ENCODE measurements at regions not wholly inside any gene's neighbourhood (a gene's known extent, or its start where the extent isn't known, plus 50 kb on each side); places are given as distances from the start of the nearest gene placed in this dataset.

DNA sequence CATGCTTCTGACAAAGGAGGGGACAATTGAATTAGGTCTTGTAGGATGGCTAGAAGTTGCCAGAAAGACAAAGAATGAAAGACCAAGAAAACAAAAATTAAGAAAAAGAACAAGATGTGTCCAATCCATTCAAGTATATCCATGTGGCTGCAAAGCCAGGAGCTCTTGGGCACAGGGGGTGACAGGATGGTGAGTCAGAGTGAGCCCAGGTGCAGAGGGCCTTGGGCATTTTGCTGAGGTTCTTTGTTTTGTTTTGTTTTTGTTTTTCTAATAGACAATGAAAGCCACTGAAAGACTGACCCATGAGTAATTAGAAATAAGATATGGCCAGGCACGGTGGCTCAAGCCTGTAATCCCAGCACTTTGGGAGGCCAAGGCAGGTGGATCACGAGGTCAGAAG, 104.6 kb upstream of the KLHL29 start:
- Histone ChIP-seq H3K9ac (no peak overlapping the region), H3K4me2 (ENCODE audit: low read length) (no peak overlapping the region), H3K27ac (no peak overlapping the region), H3K36me3 (ENCODE audit: control insufficient read depth, insufficient read depth, low read length) (no peaks in the 10 kb centered on the region), H3K4me1 (no peaks in the 10 kb centered on the region), H2AFZ (no peak overlapping the region), H3K9me3 (ENCODE audit: control insufficient read depth, low read length) (no peaks in the 10 kb centered on the region), H3K4me3 (ENCODE audit: low read depth, low read length) (no peak overlapping the region), H3K79me2 (no peaks in the 10 kb centered on the region), H3K27me3 (ENCODE audit: control insufficient read depth, insufficient read depth, low read length) (no peaks in the 10 kb centered on the region)
- TF ChIP-seq CTCF (IDR thresholded peaks at IDR 0.05), result no peak

DNA sequence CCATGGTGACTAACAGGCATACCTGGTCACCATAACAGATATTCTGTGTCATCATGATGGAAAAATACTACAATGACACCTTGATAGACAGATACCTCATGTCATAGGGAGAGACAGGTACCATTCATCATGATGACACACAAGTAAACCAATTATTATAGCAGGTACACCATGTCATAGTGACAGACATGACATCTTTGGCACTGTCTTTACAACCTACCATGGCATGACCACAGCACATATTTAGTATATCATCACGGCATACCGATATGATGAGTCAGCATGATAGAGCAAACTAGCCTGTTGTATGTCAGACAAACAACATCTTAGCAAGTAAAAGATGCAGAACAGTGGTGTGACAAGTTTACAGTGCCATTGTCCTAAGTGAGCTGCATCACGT, 101.3 kb upstream of the KLHL29 start:
- no peaks in the 10 kb centered on the region for H3K79me2 ChIP-seq
- no peaks in the 10 kb centered on the region for H3K27me3 ChIP-seq (ENCODE audit: control insufficient read depth, insufficient read depth, low read length)
- no peak for TF ChIP-seq CTCF (IDR thresholded peaks at IDR 0.05)
- no peaks in the 10 kb centered on the region for H3K36me3 ChIP-seq (ENCODE audit: control insufficient read depth, insufficient read depth, low read length)
- H3K4me2 ChIP-seq (ENCODE audit: low read length), result no peak overlapping the region
- no peak overlapping the region for H2AFZ ChIP-seq
- H3K4me1 ChIP-seq, result no peaks in the 10 kb centered on the region
- H3K9me3 ChIP-seq (ENCODE audit: control insufficient read depth, low read length), result no peaks in the 10 kb centered on the region
- H3K9ac ChIP-seq, result no peak overlapping the region
- no peak overlapping the region for H3K27ac ChIP-seq
- H3K4me3 ChIP-seq (ENCODE audit: low read depth, low read length), result no peak overlapping the region

- TF ChIP-seq CTCF (IDR thresholded peaks at IDR 0.05), result no peak
- no peak overlapping the region for H3K4me3 ChIP-seq (ENCODE audit: low read depth, low read length)
- no peaks in the 10 kb centered on the region for H3K9me3 ChIP-seq (ENCODE audit: control insufficient read depth, low read length)
- no peaks in the 10 kb centered on the region for H3K79me2 ChIP-seq
- no peaks in the 10 kb centered on the region for H3K36me3 ChIP-seq (ENCODE audit: control insufficient read depth, insufficient read depth, low read length)
- H3K27ac ChIP-seq, result no peak overlapping the region
- H3K4me1 ChIP-seq, result no peaks in the 10 kb centered on the region
- H3K27me3 ChIP-seq (ENCODE audit: control insufficient read depth, insufficient read depth, low read length), result no peaks in the 10 kb centered on the region
- H2AFZ ChIP-seq, result no peak overlapping the region
- H3K9ac ChIP-seq, result no peak overlapping the region
- H3K4me2 ChIP-seq (ENCODE audit: low read length), result no peak overlapping the region
Observed at GRCh38 chr2:23285091-23285800, 99.7 kb upstream of the KLHL29 start.

DNA sequence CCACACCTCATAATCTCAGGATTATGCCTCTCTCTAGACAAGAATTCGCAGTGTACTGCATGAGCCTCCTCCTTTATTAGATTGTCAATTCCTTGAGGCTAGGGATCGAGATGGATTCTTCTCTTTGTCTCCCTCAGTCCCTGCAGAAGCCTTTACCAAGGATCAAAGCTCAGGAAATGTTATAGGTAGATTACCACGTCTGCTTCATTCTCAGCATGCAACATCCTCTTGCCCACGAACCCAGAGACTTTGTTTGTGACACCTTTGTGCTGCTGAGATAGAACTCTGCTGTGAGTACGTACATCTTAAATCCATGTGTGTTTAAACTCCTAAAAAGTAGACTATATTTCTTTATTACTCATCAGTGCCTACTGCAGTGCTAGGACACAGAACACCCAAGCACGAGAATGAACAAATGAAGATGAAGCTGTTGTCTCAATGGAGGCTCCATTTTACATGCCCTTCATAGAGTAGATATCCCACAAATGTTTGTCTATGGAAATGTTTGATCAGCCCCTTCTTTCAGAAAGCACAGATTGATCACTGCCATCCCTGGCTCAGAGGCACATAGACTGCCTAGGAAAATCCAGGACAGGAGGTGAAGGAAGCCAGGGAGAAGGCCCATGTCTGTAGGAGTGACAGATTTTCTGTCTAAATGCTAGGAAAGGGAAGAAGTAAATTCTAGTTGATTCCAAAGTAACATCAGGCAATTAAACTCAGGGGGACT, 98.8 kb upstream of the KLHL29 start:
- H3K9ac ChIP-seq, result no peak overlapping the region
- H3K4me1 ChIP-seq, result no peaks in the 10 kb centered on the region
- H3K4me2 ChIP-seq (ENCODE audit: low read length), result no peak overlapping the region
- no peak overlapping the region for H3K4me3 ChIP-seq (ENCODE audit: low read depth, low read length)
- no peaks in the 10 kb centered on the region for H3K9me3 ChIP-seq (ENCODE audit: control insufficient read depth, low read length)
- H3K27ac ChIP-seq, result peak overlapping the region; percentile 13
- H3K36me3 ChIP-seq (ENCODE audit: control insufficient read depth, insufficient read depth, low read length), result no peaks in the 10 kb centered on the region
- H3K27me3 ChIP-seq (ENCODE audit: control insufficient read depth, insufficient read depth, low read length), result no peaks in the 10 kb centered on the region
- TF ChIP-seq CTCF (IDR thresholded peaks at IDR 0.05), result no peak
- no peaks in the 10 kb centered on the region for H3K79me2 ChIP-seq
- H2AFZ ChIP-seq, result peak overlapping the region; percentile 54

Measured in parathyroid adenoma (tissue), 2 donors.